SIG-M5 treated with dmso at 0.1 percent for 504 hours (cell line): ENCODE measurements at regions not wholly inside any gene's neighbourhood (a gene's known extent, or its start where the extent isn't known, plus 50 kb on each side); places are given as distances from the start of the nearest gene placed in this dataset.

ENCODE experiments used
- DNase-seq: peaks from one replicate; lab custom pipeline; 2025; ENCODE audit not compliant: unreplicated experiment; lab: John Stamatoyannopoulos, UW

DNA sequence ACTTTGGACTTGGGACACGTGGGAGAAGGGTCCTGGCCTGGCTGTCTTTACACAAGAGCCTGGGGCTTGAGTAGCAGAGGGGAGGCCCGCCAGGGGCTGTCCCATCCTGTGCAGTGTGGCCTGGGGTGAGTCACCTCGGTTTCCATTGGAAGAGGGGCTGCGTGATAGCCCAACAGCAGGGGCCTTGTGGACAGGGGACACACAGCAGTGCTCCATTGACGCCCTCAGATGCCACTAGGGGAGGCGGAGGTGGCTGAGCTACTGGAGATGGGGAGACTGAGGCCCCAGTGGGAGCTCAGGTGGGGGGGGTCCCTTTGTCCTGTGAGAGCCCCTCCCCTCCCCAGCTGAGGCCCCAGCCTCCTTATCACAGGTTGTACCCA, 50.0 kb upstream of the RNU6ATAC start:
- no peak for DNase-seq

DNA sequence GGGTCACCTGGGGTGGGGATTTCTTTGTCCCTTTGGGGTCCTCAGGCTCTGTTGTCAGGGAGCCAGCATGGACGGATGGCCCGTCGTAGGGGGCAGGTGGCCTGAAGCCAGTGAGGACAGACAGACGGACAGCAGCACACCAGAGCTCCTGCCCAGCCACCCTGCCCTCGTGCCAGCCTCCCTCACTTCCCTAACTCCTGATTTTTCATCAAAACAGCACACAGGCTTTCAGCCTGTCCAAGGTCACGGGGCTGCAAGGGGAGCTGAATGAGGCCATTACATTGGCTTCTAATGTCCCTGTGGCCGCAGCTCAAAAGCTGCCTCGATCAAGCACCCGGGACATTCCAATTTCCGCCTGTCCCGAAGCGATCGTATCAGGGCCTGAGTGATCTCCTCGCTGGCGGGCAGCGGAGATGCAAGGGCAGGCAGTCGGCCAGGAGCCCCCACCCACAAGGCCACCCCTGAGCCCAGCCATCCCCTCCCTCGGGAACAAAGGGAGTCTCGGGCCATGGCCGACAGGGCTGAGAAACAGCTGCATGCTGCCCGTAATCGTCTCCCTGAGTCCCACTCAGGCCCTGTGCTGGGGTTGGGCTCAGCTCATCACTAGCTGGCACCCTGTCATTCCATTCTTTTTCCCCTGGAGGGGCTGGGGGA, 50.5 kb upstream of the RNU6ATAC start:
- no peak for DNase-seq

DNA sequence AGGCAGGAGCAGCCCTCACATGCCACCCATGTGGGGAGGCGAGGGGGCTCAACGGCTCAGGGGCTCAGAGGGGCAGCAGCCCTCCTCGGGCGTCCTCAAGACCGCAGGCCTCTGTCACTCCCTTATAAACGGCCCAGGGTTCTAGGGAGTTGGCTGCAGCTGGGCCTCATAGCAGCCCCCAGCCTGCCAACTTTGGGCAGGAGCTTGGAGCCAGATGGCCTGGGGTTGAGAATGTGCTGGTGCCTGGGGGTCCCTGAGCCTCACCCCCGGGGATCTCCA, 51.0 kb upstream of the RNU6ATAC start:
- DNase-seq: no peak

DNA sequence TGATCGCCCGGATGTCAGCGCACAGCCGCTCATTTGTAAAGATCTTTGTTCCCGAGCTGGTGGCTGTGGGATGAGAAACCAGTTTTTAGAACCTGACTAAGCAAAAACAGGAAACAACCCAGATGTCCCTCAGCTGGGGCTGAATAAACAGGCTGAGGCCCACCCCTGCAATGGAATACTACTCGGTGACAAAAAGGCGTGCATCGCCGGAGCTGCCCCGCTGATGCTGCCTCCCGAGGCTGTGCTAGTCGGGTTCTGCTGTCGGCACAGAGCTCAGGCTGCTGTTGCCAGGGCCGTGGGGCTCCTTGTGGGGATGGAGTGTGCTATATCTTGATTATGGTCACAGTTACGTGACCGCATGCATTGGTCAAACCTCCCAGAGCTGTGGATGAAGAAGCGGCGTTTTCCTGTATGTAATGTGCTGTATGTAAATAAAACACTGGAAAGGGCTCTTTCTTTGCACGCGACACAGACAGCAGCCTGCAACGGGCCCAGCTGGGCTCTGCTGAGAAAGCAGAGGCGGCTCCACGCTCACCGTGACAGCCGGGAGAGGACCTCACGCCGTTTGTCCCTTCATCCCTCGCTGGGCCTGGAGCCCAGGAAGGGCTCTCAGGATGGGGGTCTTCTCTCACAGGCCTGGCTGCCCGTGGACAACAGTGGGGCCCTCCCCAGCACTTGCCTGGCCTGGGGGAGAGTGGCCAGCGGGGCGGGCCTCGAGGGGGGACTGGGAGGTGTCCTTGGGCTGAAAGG, 51.5 kb upstream of the RNU6ATAC start:
- no peak for DNase-seq

DNA sequence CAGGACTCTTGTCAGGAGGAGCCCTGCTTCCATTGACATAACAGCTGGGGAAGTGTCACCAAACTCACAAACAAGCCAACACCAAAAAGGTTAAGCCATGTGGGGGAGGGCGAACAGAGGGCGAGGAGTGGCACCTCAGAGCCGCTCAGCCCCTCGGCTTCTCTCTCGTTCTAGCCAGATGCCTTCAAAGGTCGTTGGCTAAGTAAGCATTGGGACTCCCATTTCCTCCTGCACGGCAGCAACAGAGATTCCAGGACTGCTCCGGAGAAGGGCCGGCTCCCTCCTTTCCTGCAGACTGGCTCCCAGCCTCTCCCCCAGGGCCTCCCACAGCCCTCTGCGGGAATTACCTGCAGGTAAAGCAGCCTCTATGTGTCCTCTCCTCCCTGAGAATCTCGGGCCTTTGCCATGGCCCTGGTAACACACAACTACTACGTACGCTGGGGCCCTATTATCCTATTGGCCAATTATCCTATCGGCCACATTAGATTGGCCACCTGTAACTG, 52.1 kb upstream of the RNU6ATAC start:
- no peak for DNase-seq

DNA sequence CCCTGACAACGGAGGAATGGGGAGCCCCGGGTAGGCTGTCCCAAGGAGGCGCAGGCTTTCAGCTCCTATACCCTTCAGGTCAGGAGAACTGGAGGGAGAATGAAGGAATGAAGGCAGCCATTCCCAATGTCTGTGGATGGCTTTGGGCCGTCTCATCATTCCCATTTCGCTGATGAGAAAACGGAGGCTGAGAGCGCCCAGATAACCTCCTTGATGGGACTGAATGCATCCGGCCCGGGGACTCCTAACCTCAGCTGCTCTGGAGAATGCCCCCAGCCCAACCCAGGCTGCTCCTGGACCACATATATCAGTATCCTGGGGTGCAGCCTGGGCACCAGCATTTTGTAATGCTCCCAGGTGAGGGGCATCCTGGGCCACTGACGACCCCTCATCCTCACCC, 52.6 kb upstream of the RNU6ATAC start:
- DNase-seq: no peak

DNA sequence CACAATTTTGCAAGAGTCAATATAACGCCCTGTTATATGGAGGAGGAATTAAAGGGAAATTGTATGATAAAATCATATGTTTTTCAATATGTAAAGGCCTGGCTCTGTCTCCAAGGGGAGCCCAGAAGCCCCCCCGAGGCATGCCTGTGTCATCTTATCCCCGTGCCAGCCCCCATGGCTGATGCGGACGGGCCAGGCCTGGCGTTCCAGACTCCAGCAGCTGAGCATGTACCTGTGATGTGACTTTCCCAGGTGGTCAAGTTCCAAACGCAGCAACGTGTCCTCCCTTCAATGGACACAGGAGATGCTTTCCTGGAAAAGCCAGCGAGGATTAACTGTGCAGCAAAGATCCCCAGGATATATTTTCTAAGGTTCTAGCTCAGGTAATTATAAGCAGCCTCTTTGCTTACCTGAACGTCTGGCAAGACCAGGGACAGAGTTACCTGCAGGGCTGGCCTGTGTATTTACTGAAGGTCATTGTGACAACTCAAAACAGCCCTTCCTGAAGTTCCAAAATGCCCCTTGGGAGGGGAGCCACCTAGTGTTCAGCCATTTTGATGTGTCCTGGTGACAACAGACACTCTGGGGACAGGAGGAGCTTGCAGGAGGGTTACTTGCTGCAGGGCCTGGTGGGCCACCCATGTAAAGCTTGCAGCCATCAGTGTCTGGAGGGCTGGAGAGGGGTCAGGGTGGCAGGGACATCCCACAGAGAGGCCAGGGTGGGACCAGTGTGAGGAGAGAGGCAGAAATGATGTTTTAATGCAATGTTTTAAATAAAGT, 53.3 kb upstream of the RNU6ATAC start:
- peak; percentile 31 for DNase-seq

DNA sequence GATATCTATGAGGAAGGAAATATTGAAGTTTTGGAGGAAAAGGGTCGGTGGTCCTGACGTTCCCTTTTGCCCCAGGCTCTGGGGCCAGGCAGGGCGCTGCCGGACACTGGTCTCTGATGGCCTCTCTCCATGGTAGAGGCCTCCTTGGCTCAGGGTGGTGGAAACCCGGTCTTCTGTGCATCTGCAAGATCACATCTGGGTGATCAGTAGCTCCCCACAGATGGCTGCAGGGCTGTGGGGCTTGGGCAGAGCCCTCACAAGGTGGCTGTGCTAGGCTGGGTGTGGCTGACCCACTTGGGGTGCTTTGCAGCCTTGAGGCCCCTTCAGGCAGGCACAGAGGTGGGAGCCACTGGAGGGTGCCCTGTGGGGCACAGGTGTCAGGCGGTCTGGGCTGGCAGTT, 53.9 kb upstream of the RNU6ATAC start:
- no peak for DNase-seq

DNA sequence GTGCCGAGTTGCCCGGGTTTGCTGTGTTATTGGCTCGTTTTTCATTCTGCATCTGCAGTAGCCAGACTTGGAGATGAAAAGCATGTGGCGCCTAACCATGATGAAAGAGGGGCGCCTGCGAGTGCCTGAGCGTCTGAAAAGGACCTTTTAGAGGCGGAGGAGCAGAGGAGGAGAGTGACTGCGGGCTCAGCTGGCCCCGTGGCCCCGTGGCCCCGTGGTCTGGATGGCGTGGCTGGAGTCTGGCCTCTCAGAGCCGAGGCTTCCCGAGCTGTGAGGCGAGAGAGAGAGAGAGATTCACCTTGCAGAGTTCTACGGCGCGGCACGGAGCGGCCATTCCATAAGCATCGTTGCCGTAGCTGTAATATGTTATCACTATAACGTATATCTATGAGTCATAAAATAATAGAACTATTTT, 55.3 kb upstream of the RNU6ATAC start:
- DNase-seq: no peak

DNA sequence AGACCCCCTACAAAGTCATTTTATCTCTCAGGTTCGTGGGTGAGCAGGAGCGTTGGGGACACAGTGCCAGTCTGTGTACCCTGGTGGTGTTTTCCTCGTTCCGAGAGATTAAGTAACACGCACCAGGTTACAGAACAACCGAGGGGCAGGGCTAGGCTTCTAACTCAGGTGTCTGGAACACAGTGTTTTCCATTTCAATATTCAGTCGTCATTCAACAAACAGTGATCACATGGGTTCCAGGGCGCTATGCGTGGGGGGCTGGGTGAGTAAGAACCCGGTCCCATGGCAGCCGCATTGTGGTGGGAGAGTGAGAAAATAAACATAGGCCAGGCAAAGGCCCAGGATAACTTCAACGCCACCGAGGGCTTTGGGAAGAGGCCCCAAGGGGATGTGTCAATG, 55.9 kb upstream of the RNU6ATAC start:
- DNase-seq: no peak

DNA sequence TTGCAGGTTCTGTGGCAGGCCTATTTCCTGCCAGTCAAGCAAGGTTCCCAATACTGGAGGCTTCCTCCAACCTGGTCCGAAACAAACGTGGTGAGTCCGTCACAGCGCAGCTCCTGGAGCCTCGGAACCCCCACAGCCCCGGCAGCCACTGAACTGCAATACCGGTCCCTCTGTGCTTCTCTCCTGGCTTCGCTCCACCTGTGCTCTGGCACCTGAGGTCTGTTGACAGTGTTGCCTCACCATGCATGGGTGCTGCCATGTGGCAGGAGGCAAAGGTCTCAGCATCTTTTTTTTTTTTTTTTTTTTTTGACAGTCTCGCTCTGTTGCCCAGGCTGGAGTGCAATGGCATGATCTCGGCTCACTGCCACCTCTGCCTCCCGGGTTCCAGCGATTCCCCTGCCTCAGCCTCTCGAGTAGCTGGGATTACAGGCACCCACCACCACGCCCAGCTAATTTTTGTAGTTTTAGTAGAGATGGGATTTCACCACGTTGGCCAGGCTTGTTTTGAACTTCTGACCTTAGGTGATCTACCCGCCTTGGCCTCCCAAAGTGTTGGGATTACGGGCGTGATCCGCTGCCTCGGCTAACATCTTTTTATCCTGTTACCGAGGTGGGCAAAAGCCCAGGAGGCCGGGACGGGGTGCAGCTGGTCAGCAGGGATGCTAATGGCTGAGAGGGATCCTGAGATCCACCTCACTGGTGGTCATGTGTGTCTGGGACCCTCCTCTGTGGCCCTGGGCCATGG, 57.1 kb upstream of the RNU6ATAC start:
- DNase-seq: no peak

DNA sequence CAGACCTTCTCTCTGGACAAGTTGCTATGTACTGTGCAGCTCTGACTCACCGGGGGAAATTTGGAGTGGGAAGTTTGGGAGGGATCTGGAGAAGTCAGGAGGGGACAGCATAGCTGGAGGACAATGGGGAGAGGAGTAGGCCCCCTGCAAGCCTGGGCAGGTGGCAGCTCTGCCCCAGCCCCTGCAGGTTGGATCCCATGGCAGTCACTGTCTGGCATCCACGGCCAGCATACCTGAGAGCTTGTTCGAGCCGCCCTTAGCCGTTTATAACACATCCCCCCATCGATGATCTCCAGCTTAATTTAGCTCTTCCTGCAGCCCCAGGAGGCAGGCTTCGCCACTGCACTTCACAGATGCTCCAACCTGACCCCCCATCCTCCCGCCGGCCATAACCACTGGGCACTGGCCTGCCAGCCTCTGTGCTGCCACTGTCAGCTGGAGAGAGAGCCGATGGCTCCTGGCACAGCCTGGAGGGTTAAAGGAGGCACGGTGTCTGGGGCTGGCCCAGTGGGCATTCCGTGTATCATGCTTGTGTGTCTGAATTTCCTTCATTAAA, 57.7 kb upstream of the RNU6ATAC start:
- no peak for DNase-seq

DNA sequence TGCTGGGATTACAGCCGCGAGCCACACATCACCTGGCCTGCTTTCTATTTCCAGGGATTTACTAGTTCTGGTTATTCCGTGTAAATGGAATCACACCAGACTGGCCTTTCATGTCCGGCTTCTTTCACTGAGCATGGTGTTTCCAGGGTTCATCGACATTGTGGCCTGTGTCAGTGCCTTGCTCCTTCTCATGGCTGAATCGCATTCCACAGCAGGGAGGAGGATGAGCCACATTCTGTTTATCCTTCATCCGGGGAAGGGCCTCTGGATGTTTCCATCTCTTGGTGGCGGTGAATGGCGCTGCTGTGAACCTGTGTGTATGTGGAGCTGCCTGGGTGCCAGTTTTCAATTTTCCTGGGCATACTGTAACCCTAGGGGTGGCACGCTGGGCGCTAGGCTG, 58.7 kb upstream of the RNU6ATAC start:
- DNase-seq: no peak

DNA sequence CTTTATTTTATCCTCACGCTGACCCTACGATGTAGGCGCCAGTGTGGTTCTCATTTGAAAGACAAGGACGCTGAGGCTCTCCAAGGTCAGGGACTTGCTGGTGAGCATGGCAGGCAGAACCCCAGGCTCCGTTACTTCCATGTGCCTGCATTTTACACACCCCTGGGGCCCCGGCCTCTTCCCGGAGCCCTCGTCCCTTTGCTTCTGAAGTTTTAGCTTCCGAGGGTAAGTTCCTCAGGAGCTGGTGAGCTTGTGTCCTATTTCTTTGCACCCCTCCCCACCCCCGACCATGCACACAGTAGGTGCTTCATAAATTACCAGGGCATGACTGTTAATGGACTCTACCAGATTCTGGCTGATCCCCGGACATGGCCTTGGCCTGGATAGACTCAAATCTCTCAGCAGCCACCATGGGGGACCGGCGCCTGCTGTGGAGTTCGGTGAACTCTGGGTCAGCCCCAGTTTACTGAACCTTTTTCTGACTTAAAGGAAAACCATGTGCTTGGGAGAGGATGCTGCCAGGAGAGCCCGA, 59.3 kb upstream of the RNU6ATAC start:
- no peak for DNase-seq

DNA sequence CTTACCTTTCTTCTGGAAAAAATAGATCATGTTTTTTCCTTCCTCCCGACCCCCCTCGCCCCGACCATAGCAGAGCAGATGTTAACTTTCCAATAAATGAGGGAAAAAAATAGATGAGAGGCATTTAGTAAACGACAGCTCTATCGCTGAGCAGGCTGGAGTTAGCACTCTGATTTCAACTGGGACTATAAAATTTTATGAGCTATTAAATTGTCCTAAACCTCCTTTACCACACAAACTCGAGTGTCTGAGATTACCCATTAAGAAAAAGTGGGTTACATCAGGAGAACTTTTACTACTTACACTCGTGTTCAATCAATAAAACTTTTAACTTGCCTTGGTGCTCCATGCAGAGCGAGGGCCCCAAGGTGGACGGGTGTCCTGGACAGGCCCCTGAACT, 59.8 kb upstream of the RNU6ATAC start:
- no peak for DNase-seq

DNA sequence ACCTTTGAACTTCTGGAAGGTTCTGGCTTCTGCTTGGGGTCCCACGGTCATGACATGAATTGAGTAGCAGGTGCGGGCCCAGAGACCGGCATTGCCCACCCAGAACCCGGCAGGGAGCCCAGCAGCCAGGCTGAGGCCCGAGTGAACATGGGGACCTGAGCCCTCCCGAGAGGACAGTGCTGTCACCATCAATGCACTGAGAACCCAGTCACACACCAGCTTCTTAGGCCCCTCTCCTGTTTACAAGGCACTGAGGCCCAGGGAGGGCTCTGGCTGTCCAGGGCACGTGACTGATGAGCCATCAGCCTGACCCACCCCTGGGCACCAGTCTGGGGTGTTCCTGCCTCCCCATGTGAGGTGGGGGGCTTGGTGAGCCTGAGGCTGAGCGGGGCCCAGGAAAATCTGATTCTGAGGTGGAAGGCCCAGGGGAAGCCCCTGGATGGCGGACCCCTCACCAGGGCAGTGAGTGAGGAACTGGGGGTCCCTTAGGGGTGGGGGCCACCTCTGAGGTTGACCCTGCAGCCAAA, 60.3 kb upstream of the RNU6ATAC start:
- no peak for DNase-seq

DNA sequence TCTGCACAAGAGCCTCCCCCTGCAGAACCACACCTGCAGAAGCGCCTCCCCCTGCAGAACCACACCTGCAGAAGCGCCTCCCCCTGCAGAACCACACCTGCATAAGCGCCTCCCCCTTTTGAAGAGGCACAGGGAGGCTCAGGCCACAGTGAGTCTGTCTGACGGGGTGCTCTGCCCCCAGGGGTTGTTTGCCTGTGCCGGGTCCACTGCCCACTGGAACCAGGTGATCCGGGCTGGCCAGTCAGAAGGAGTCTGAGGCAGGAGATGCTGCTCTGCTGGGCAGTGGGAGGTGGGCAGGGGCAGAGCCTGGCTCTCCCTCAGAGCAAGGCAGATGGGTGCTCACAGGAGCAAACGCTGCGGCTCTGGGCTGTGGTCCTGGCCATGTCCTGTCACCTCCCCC, 60.8 kb upstream of the RNU6ATAC start:
- DNase-seq: no peak

DNA sequence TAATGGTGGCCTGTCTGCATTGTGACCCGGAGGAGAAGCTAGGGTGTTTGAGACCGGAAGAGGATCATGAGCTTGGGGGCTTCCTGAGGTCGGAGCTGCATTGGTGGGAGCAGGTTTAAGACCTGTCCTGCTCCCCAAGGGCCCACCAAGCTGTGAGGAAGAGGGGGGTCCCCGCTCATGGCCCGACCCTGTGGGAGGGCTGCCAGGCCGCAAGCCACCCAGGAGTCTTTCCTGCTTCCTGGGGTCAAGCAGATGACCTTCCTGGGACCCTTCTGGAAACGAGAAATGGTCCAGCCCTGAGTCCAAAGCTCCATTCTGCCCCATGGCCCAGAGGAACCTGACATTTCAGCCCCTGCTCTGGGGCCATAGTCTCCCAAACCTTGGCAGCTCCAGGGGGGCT, 61.5 kb upstream of the RNU6ATAC start:
- DNase-seq: no peak

DNA sequence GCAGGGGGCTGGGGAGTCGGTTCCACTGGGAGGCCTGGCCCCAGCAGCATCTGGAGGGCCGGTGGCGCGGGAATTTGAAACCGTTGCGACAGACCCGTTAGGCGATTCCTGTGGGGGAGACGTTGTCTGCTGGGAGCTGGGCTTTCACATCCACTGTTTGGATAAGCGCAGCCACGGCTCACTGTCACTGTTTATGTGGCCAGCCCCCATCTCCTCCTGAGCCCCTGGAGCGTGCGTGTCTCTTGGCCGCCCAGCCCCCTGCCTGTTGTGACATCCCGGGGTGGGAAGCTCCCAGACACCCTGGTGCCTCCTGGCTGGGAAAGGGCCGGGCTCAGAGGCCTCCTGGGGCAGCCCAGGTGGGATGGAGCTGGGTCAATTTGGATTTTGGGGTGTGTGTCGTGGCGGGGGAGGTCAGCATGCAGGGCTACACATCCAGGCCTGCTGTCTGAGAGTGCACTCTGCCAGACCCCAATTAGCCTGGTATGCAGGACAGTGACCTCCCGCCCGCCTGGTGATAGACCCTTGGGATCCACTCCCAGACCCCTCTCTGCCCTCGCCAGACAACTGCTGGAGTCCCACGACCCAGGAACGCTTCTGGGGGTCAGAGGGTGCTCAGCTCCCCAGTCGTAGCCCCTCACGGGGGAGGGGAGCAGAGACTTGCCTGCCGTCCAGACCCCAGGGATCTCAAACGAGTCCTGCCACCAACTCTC, 62.0 kb upstream of the RNU6ATAC start:
- DNase-seq: no peak
